Activated CD4-positive, alpha-beta T cell treated with anti-CD3 and anti-CD28 coated beads, Interleukin-2, amount 50 U/mL, for 1 hour (primary cell): ENCODE measurements at regions not wholly inside any gene's neighbourhood (a gene's known extent, or its start where the extent isn't known, plus 50 kb on each side); places are given as distances from the start of the nearest gene placed in this dataset.

Source experiments
- DNase-seq: peaks from one replicate; pipeline ENCODE4 v3.0.0-alpha.2; 2020

GRCh38 chr5:1704676-1705075 is 95.0 kb downstream of the MRPL36 start:
- DNase-seq = no peak

GRCh38 chr5:1704266-1704665 is 95.4 kb downstream of the MRPL36 start:
- DNase-seq = no peak

- DNase-seq = no peak
Measured at GRCh38 chr5:1703352-1704050, 96.1 kb downstream of the MRPL36 start.

- DNase-seq = no peak
Measured at GRCh38 chr5:1702318-1702717, 97.3 kb downstream of the MRPL36 start.

GRCh38 chr5:1701884-1702283 is 97.8 kb downstream of the MRPL36 start:
- no peak for DNase-seq

- no peak for DNase-seq
Measured at GRCh38 chr5:1701216-1701864, 98.3 kb downstream of the MRPL36 start.

- DNase-seq = no peak
Measured at GRCh38 chr5:1699394-1699793, 100.2 kb downstream of the MRPL36 start.

- DNase-seq = no peak
Measured at GRCh38 chr5:1698589-1699316, 100.9 kb downstream of the MRPL36 start.

- no peak for DNase-seq
Measured at GRCh38 chr5:1692381-1692780, 107.3 kb downstream of the MRPL36 start.

- no peak for DNase-seq
Measured at GRCh38 chr5:1687301-1687970, 112.2 kb downstream of the MRPL36 start.

- no peak for DNase-seq
Measured at GRCh38 chr5:1686016-1686802, 113.4 kb downstream of the MRPL36 start.

GRCh38 chr5:1685066-1685465 is 114.6 kb downstream of the MRPL36 start:
- no peak for DNase-seq

GRCh38 chr5:1681955-1682354 is 117.7 kb downstream of the MRPL36 start:
- DNase-seq = no peak

- no peak for DNase-seq
Measured at GRCh38 chr5:1673042-1673677, 126.5 kb downstream of the MRPL36 start.

GRCh38 chr5:1672396-1672795 is 127.2 kb downstream of the MRPL36 start:
- no peak for DNase-seq

- DNase-seq = no peak
Measured at GRCh38 chr5:1671351-1671750, 128.3 kb downstream of the MRPL36 start.

- no peak for DNase-seq
Measured at GRCh38 chr5:1670351-1670750, 129.3 kb downstream of the MRPL36 start.

GRCh38 chr5:1669276-1670155 is 130.1 kb downstream of the MRPL36 start:
- DNase-seq = no peak

- no peak for DNase-seq
Measured at GRCh38 chr5:1668141-1668721, 131.4 kb downstream of the MRPL36 start.

GRCh38 chr5:1667648-1668140 is 131.9 kb downstream of the MRPL36 start:
- no peak for DNase-seq
